GM23338 (cell line): ENCODE measurements at regions not wholly inside any gene's neighbourhood (a gene's known extent, or its start where the extent isn't known, plus 50 kb on each side); places are given as distances from the start of the nearest gene placed in this dataset.

Source experiments
- ATAC-seq: fragments of 200-7000 bp; cut with Tn5 transposase; 3 replicates; pipeline ENCODE4 v1.9.1; 2020
- DNase-seq: peaks from one replicate; pipeline ENCODE4 v3.0.0-alpha.2; 2015; ENCODE audit warnings: low spot score
- H2AFZ ChIP-seq: fragments of 200-600 bp; sonication (generic); 2 replicates; pipeline ENCODE4 v1.8.0; 2016; ENCODE audit warnings: antibody characterized with exemption, mild to moderate bottlenecking, moderate library complexity
- H3F3A ChIP-seq: fragments of 200-600 bp; sonication (generic); replicated peaks from 2 replicates; pipeline ENCODE4 v1.8.0; 2017; ENCODE audit warnings: antibody characterized with exemption, mixed run types, low read depth
- H3K27ac ChIP-seq: fragments of 200-600 bp; sonication (generic); 2 replicates; pipeline ENCODE4 v1.6.1; 2016; ENCODE audit warnings: low read depth
- H3K27me3 ChIP-seq: fragments of 200-600 bp; sonication (generic); 2 replicates; pipeline ENCODE4 v1.8.0; 2016; ENCODE audit warnings: mild to moderate bottlenecking, mixed run types, moderate library complexity; ENCODE audit not compliant: insufficient read depth
- H3K36me3 ChIP-seq: fragments of 200-600 bp; sonication (generic); 2 replicates; pipeline ENCODE4 v1.8.0; 2016; ENCODE audit warnings: mild to moderate bottlenecking; ENCODE audit not compliant: insufficient read depth
- H3K4me1 ChIP-seq: fragments of 200-600 bp; sonication (generic); 2 replicates; pipeline ENCODE4 v1.8.0; 2016; ENCODE audit warnings: mild to moderate bottlenecking, moderate library complexity; ENCODE audit not compliant: insufficient read depth
- H3K4me2 ChIP-seq: fragments of 200-600 bp; sonication (generic); 2 replicates; pipeline ENCODE4 v1.7.1; 2017; ENCODE audit warnings: mixed run types
- H3K4me3 ChIP-seq: fragments of 200-600 bp; sonication (generic); 2 replicates; pipeline ENCODE4 v1.6.1; 2016; ENCODE audit warnings: mixed run types
- H3K79me2 ChIP-seq: fragments of 200-600 bp; sonication (generic); replicated peaks from 2 replicates; pipeline ENCODE4 v1.8.0; 2017; ENCODE audit warnings: mild to moderate bottlenecking; ENCODE audit not compliant: insufficient read depth
- H3K9me2 ChIP-seq: fragments of 200-600 bp; sonication (generic); 2 replicates; pipeline ENCODE4 v1.8.0; 2017; ENCODE audit not compliant: insufficient read depth
- H4K20me1 ChIP-seq: fragments of 200-600 bp; sonication (generic); replicated peaks from 2 replicates; pipeline ENCODE4 v1.8.0; 2017; ENCODE audit warnings: mild to moderate bottlenecking; ENCODE audit not compliant: insufficient read depth
- H3K27ac Mint-ChIP-seq: 2 replicates; pipeline ENCODE4 v1.8.0; 2020; ENCODE audit warnings: inconsistent platforms, mild to moderate bottlenecking, moderate library complexity, mixed read lengths
- H3K27me3 Mint-ChIP-seq: 3 replicates; pipeline ENCODE4 v1.8.0; 2022; ENCODE audit warnings: low read depth, mild to moderate bottlenecking, moderate library complexity, mixed read lengths, inconsistent platforms; ENCODE audit not compliant: insufficient read depth, poor library complexity
- H3K36me3 Mint-ChIP-seq: 3 replicates; pipeline ENCODE4 v1.8.0; 2021; ENCODE audit warnings: low read depth, mild to moderate bottlenecking, inconsistent platforms, moderate library complexity, mixed read lengths
- H3K4me1 Mint-ChIP-seq: 3 replicates; pipeline ENCODE4 v1.8.0; 2020; ENCODE audit warnings: mild to moderate bottlenecking, inconsistent platforms, mixed read lengths
- H3K4me3 Mint-ChIP-seq: 3 replicates; pipeline ENCODE4 v1.8.0; 2021; ENCODE audit warnings: moderate library complexity, mild to moderate bottlenecking, inconsistent platforms, mixed read lengths
- H3K9me3 Mint-ChIP-seq: 3 replicates; pipeline ENCODE4 v1.8.0; 2020; ENCODE audit warnings: moderate library complexity, mild to moderate bottlenecking, inconsistent platforms, mixed read lengths
- CREB1 ChIP-seq: fragments of 250-450 bp; sonication (Bioruptor Pico); IDR thresholded peaks from 2 replicates; pipeline ENCODE4 v1.5.0; 2020; ENCODE audit warnings: low read depth, mild to moderate bottlenecking, moderate library complexity
- CTCF ChIP-seq, 2 experiments: fragments of 200-600 bp in 1 of 2; sonication (generic) in 1 of 2; conservative IDR thresholded peaks; 2 replicates each; pipeline versions ENCODE4 v1.5.1 to v1.6.1; 2016 to 2017; ENCODE audit warnings: antibody characterized with exemption in 2 of 2, low read depth in 2 of 2, mild to moderate bottlenecking in 2 of 2, moderate library complexity in 1 of 2
- ETS1 ChIP-seq: IDR thresholded peaks from 2 replicates; pipeline ENCODE4 v1.6.1; 2016; ENCODE audit warnings: antibody characterized with exemption
- EZH2 ChIP-seq: fragments of 200-600 bp; sonication (generic); IDR thresholded peaks from one replicate; pipeline ENCODE4 v1.8.0; 2017; ENCODE audit warnings: antibody characterized with exemption, mild to moderate bottlenecking, low read depth; ENCODE audit not compliant: unreplicated experiment
- EZH2phosphoT487 ChIP-seq: fragments of 200-600 bp; sonication (generic); IDR thresholded peaks from one replicate; pipeline ENCODE4 v1.8.1; 2018; ENCODE audit warnings: antibody characterized with exemption; ENCODE audit not compliant: unreplicated experiment
- JUNB ChIP-seq: IDR thresholded peaks from one replicate; pipeline ENCODE4 v1.6.1; 2016; ENCODE audit warnings: antibody characterized with exemption; ENCODE audit not compliant: unreplicated experiment
- NANOG ChIP-seq: IDR thresholded peaks from 2 replicates; pipeline ENCODE4 v1.6.1; 2016; ENCODE audit warnings: antibody characterized with exemption, borderline replicate concordance
- POLR2AphosphoS5 ChIP-seq: IDR thresholded peaks from 2 replicates; pipeline ENCODE4 v1.6.1; 2016; ENCODE audit warnings: antibody characterized with exemption, low read depth
- REST ChIP-seq: IDR thresholded peaks from one replicate; pipeline ENCODE4 v1.6.1; 2018; ENCODE audit warnings: antibody characterized with exemption; ENCODE audit not compliant: unreplicated experiment
- STAT1 ChIP-seq: IDR thresholded peaks from one replicate; pipeline ENCODE4 v1.6.1; 2016; ENCODE audit warnings: antibody characterized with exemption; ENCODE audit not compliant: unreplicated experiment
- ZNF114 ChIP-seq: fragments of 250-450 bp; sonication (Bioruptor Pico); IDR thresholded peaks from 2 replicates; pipeline ENCODE4 v1.5.0; 2020; ENCODE audit warnings: mild to moderate bottlenecking, moderate library complexity
- ZNF331 ChIP-seq: fragments of 250-450 bp; sonication (Bioruptor Pico); IDR thresholded peaks from 2 replicates; pipeline ENCODE4 v1.5.0; 2020; ENCODE audit warnings: low read depth, mild to moderate bottlenecking, moderate library complexity
- ZNF462 ChIP-seq: fragments of 250-450 bp; sonication (Bioruptor Pico); IDR thresholded peaks from 2 replicates; pipeline ENCODE4 v1.5.0; 2020; ENCODE audit warnings: mild to moderate bottlenecking, moderate library complexity

- Histone ChIP-seq H3K4me2 (no peak overlapping the region), H3K36me3 (no peaks in the 10 kb centered on the region), H2AFZ (no peak overlapping the region), H3K9me2 (peaks cover 4% of the 10 kb centered on the region; the same call in 1 of the 2 replicates), H4K20me1 (no peaks in the 10 kb centered on the region), H3K4me1 (no peaks in the 10 kb centered on the region), H3K4me3 (no peak overlapping the region), H3K27me3 (no peaks in the 10 kb centered on the region), H3K27ac (no peak overlapping the region), H3K79me2 (no peaks in the 10 kb centered on the region), H3F3A (no peaks in the 10 kb centered on the region)
- Mint-ChIP-seq H3K36me3 (no peaks in the 10 kb centered on the region), H3K27ac (no peak overlapping the region), H3K4me1 (peaks cover 8% of the 10 kb centered on the region; the same call in 2 of the 3 replicates), H3K9me3 (no peaks in the 10 kb centered on the region; the same call in 2 of the 3 replicates), H3K27me3 (no peaks in the 10 kb centered on the region), H3K4me3 (no peak overlapping the region)
- ATAC-seq (peak; percentile 62), DNase-seq (peak; percentile 11)
- TF ChIP-seq EZH2phosphoT487 (no peak), CTCF (conservative IDR thresholded peaks at IDR 0.05; ENCODE audit: low read depth in 2 of 2) (no peak), CREB1 (CRISPR knock-in tag) (no peak), REST (no peak), POLR2AphosphoS5 (no peak), NANOG (no peak), STAT1 (no peak), EZH2 (no peak), JUNB (no peak), ETS1 (no peak), ZNF331 (CRISPR knock-in tag) (no peak), ZNF462 (no peak), ZNF114 (CRISPR knock-in tag) (no peak)
Measured at GRCh38 chr9:10806868-10807267, 194.1 kb upstream of the PTPRD start.
